ENCODE measurements at regions not wholly inside any gene's neighbourhood (a gene's known extent, or its start where the extent isn't known, plus 50 kb on each side); places are given as distances from the start of the nearest gene placed in this dataset.

- TF ChIP-seq EZH2phosphoT487 (IDR thresholded peaks at IDR 0.05; ENCODE audit: borderline replicate concordance, low read length) (no peak), CTCF (conservative IDR thresholded peaks at IDR 0.05; ENCODE audit: low read depth, low read length) (no peak)
These were observed 297.4 kb upstream of the SFRP2 start for GRCh38 chr4:154086247-154086646.
